Adrenal gland (tissue), 9 donors: ENCODE measurements at regions not wholly inside any gene's neighbourhood (a gene's known extent, or its start where the extent isn't known, plus 50 kb on each side); places are given as distances from the start of the nearest gene placed in this dataset.

Experiments
- DNase-seq, 7 donors: peaks; one replicate each; pipeline ENCODE4 v3.0.0-alpha.2; 2019 to 2020
- H3K27ac ChIP-seq, 5 donors: fragments of 200-600 bp; sonication (generic) in 4 of 5; 1 replicate in 3 of 5; 2 replicates in 2 of 5; pipeline versions ENCODE4 v1.5.1 to v1.8.0; 2016 to 2020; ENCODE audit warnings: mild to moderate bottlenecking in 1 of 5
- H3K27me3 ChIP-seq: fragments of 200-600 bp; 2 replicates; pipeline ENCODE4 v1.8.0; 2021
- H3K36me3 ChIP-seq, 2 donors: fragments of 200-600 bp; replicated peaks in 1 of 2; 1 replicate in 1 of 2; 2 replicates in 1 of 2; pipeline versions ENCODE4 v1.5.1 to v1.8.0; 2018 to 2022
- H3K4me1 ChIP-seq, 2 donors: fragments of 200-600 bp; replicated peaks in 1 of 2; 1 replicate in 1 of 2; 2 replicates in 1 of 2; pipeline versions ENCODE4 v1.5.1 to v1.8.0; 2018 to 2021
- H3K4me3 ChIP-seq, 4 donors: fragments of 200-600 bp; sonication (generic) in 3 of 4; one replicate each; pipeline ENCODE4 v1.5.1; 2016 to 2018
- H3K9me3 ChIP-seq, 3 donors: fragments of 200-600 bp; sonication (generic) in 1 of 3; replicated peaks in 1 of 3; 1 replicate in 2 of 3; 2 replicates in 1 of 3; pipeline versions ENCODE4 v1.5.1 to v1.8.0; 2016 to 2021
- POLR2A ChIP-seq, 2 donors: fragments of 450-650 bp; IDR thresholded peaks; one replicate each; pipeline ENCODE4 v1.6.1; 2017; ENCODE audit warnings: antibody characterized with exemption in 2 of 2, mild to moderate bottlenecking in 2 of 2, moderate library complexity in 1 of 2
- WGBS, 4 donors: extraction: QIAGEN DNeasy Blood & Tissue Kit in 2 of 4; methylation state at CpG; one replicate each; pipeline versions ENCODE4 v1.1.5 to v1.1.7; 2013 to 2017; 5-methylcytosine and 5-hydroxymethylcytosine counted together
- intact Hi-C, 2 donors: fragments of 100-400 bp; cut with DNase I; formaldehyde crosslinking; loops; one replicate each; pipeline versions ENCODE4 v1.14.1 to v1.15.0; 2022 to 2023
- TF ChIP-seq, protein P1 (sequence below), 6 experiments: fragments of 450-650 bp in 4 of 6; fragments of 200-600 bp in 2 of 6; sonication (generic) in 1 of 6; IDR thresholded peaks; 1 replicate in 5 of 6; 2 replicates in 1 of 6; pipeline versions ENCODE4 v1.5.1 to v1.8.0; 2016 to 2021; ENCODE audit warnings: antibody characterized with exemption in 6 of 6, mild to moderate bottlenecking in 2 of 6, moderate library complexity in 1 of 6
- donor health status: healthy with polysubstance abuse.
- donor health status: Bipolar disorder and iron deficiency.
- donor health status: DM: yes; HTN: yes; CAD: no.
- donor health status: DM: no; HTN: no; CAD: no.
- donor health status: DM: no; HTN: no; CAD: no.

DNA sequence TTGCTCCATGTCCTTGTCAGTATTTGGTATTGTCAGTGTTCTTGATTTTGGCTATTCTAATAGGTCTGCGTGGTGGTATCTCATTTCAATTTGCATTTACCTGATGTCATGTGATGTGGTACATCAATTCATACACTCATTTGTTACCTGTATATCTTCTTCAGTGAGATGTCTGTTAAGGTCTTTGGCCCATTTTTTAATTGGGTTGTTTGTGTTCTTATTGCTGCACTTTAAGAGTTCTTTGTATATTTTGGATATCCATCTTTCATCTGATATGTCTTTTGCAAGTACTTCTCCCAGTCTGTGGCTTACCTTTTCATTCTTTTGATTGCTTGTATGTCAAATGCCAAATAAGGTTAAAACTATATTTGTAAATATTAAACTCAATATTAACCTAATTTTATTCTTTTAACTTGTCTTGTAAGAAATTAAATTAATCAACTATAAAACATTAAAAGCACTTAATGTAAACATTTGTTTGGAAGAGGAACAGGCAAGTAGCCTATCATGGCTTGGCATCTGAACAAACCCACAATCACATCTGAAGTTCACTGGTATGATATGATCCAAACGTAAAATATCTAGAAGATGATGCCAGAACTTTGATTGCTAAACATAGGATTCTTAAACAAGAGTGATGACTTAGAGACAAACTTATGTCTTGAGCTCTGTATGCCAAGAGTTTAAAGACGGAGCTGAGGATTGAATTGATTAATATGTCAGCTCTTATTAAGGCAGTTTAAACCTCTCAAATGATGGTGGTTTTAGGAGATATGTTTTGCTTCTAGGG is 587.3 kb downstream of the ANXA1 start:
- intact Hi-C loops = no loop called here

DNA sequence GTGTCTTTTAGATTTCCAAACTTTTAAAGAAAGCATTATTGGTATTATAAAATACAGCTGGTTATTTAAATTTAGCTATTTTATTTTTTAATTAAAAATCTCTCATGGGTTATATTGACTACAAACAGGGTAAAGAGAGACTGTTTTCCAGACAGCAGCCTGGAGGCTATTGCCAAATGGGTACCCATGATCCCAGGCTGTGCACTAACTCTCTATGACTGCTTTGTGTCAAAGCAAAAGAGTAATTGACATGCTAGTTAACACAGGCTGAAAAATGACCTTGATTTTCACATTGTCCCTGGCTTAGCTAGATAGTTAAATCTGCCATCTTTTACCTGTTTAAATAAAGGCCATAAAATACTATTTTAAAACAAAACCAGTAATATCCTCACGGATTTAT is 589.7 kb downstream of the ANXA1 start:
- intact Hi-C loops = no loop called here
- no peaks in the 10 kb centered on the region for H3K27me3 ChIP-seq
- no peak overlapping the region for H3K4me3 ChIP-seq
- H3K9me3 ChIP-seq = no peaks in the 10 kb centered on the region
- no peaks in the 10 kb centered on the region for H3K36me3 ChIP-seq
- TF ChIP-seq, protein P1, sequence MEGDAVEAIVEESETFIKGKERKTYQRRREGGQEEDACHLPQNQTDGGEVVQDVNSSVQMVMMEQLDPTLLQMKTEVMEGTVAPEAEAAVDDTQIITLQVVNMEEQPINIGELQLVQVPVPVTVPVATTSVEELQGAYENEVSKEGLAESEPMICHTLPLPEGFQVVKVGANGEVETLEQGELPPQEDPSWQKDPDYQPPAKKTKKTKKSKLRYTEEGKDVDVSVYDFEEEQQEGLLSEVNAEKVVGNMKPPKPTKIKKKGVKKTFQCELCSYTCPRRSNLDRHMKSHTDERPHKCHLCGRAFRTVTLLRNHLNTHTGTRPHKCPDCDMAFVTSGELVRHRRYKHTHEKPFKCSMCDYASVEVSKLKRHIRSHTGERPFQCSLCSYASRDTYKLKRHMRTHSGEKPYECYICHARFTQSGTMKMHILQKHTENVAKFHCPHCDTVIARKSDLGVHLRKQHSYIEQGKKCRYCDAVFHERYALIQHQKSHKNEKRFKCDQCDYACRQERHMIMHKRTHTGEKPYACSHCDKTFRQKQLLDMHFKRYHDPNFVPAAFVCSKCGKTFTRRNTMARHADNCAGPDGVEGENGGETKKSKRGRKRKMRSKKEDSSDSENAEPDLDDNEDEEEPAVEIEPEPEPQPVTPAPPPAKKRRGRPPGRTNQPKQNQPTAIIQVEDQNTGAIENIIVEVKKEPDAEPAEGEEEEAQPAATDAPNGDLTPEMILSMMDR (IDR thresholded peaks at IDR 0.05) = no peak
- no peak for TF ChIP-seq POLR2A (IDR thresholded peaks at IDR 0.05)
- WGBS, 4 donors = 59 to 74% (median 63%) methylated on average over 1 of the region's 1 CpG
- H3K4me1 ChIP-seq = no peaks in the 10 kb centered on the region
- no peak overlapping the region for H3K27ac ChIP-seq
- DNase-seq = no peak

More for the DNA sequence above, 587.3 kb downstream of the ANXA1 start:
- no peaks in the 10 kb centered on the region for H3K36me3 ChIP-seq
- H3K27me3 ChIP-seq = no peaks in the 10 kb centered on the region
- 64 to 76% (median 68%) methylated on average over 3 of the region's 3 CpGs for WGBS, 4 donors
- no peaks in the 10 kb centered on the region for H3K9me3 ChIP-seq
- no peak overlapping the region for H3K4me3 ChIP-seq
- TF ChIP-seq, protein P1 (IDR thresholded peaks at IDR 0.05) = no peak
- no peak for TF ChIP-seq POLR2A (IDR thresholded peaks at IDR 0.05)
- no peak for DNase-seq
- H3K27ac ChIP-seq = no peak overlapping the region
- H3K4me1 ChIP-seq = no peaks in the 10 kb centered on the region

DNA sequence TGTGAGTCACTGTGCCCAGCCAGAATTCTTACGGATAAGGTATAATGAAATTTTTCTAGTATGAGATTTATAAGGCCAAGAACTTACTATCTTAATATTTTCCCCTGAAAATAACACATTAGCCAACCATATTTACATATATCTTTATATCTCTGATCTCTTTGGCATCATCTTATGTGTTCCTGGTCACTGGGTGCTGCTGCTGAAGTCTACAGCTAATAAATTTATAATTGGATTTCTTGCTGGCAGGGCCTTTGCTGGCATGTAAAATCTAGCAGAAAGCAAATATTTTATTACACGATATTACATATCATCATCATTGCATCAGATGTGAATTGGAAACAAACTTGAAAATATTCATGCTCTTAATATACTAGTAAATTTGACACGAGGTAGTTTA is 590.7 kb downstream of the ANXA1 start:
- Histone ChIP-seq H3K9me3 (no peaks in the 10 kb centered on the region), H3K27me3 (no peaks in the 10 kb centered on the region), H3K4me3 (no peak overlapping the region), H3K27ac (no peak overlapping the region), H3K4me1 (no peaks in the 10 kb centered on the region), H3K36me3 (no peaks in the 10 kb centered on the region)
- 72 to 81% (median 78%) methylated on average over 3 of the region's 3 CpGs for WGBS, 4 donors
- intact Hi-C loops = no loop called here
- TF ChIP-seq, protein P1 (IDR thresholded peaks at IDR 0.05) = no peak
- no peak for TF ChIP-seq POLR2A (IDR thresholded peaks at IDR 0.05)
- no peak for DNase-seq

DNA sequence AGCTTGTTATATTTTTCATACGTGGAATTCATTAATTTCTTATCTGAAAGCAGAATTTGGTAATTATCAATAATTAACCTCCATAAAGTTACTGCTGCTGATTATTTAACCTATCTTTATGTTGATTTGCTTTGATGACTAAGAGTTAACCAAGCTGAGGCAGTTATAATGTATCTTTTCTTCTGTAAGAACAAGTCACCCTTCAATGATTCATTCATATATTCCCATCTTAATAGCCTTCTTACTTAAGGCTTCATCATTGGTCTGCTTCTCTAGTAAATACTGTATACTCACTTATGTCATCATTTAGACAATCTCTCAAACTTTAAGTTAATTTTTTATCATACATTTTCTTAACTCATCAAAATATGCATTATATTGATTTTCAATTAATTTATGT is 592.2 kb downstream of the ANXA1 start:
- H3K4me3 ChIP-seq = no peak overlapping the region
- no peaks in the 10 kb centered on the region for H3K27me3 ChIP-seq
- no peaks in the 10 kb centered on the region for H3K4me1 ChIP-seq
- intact Hi-C loops = no loop called here
- 71 to 73% (median 72%) methylated on average over 1 of the region's 1 CpG for WGBS, 4 donors
- H3K27ac ChIP-seq = no peak overlapping the region
- no peaks in the 10 kb centered on the region for H3K9me3 ChIP-seq
- TF ChIP-seq, protein P1 (IDR thresholded peaks at IDR 0.05) = no peak
- no peak for TF ChIP-seq POLR2A (IDR thresholded peaks at IDR 0.05)
- DNase-seq = no peak
- no peaks in the 10 kb centered on the region for H3K36me3 ChIP-seq
